GM18505 (cell line): ENCODE measurements at regions not wholly inside any gene's neighbourhood (a gene's known extent, or its start where the extent isn't known, plus 50 kb on each side); places are given as distances from the start of the nearest gene placed in this dataset.

Source experiments
- ATAC-seq: cut with Tn5 transposase; IDR thresholded peaks from one replicate; pipeline ENCODE4 v1.9.1; 2021; ENCODE audit not compliant: unreplicated experiment
- POLR2A ChIP-seq: IDR thresholded peaks from 4 replicates; pipeline ENCODE4 v1.6.1; 2011; ENCODE audit warnings: borderline replicate concordance; ENCODE audit not compliant: insufficient read depth, insufficient read length; ENCODE audit errors: extremely low read depth

DNA sequence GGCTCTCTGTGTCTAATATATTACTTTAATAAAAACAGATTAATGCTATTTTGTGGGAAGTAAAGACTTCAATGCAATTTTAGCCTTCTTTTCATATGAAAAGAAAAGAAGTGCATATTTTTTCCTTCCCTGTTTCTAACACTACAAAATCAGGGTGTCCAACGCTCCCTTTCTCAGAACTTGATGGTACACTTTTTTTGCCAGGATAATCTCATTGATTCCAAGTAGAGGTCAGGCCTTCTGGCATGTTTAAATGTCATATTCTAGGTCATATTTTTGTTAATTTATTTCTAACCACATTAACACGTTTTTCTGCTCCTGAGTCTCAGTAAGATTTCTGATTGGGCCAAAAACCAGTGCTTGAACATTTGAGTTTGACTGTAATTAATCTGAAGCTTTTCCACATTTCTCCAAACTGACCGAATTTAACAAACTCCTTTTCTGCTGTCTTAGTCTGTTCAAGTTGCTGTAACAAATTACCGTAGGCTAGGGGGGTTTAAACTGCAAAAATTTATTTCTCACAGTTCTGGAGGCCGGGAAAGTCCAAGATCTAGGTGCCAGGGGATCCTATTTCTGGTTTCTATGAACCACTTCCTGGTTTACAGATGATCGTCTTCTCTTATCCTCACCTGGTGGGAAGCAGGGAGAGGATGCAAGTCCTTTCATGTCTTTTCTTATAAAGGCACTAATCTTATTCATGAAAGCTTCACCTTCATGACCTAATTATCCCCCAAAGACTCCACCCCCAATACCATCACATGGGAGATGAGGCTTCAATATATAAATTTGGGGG, 63.2 kb upstream of the ELL2 start:
- ATAC-seq, result no peak
- TF ChIP-seq POLR2A, result no peak

DNA sequence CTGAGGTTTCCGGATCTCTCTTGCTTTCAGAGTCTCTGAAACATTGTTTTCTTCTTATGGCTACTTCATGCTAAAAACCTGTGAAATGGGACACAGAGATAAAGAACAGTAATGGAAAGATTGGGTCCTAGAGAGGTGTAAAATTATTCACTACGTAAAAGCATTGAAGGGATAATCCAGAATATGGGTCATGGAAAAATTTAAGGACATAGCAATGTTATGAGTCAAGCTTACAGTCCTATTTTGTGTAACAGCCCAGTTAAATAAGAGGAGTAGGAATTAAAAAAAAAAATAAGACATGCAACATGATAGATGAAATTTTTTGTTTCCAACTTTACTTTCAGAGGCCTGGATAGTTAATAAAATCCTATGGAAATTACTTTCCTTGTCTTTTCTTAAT, 61.9 kb upstream of the ELL2 start:
- TF ChIP-seq POLR2A, result no peak
- no peak for ATAC-seq

DNA sequence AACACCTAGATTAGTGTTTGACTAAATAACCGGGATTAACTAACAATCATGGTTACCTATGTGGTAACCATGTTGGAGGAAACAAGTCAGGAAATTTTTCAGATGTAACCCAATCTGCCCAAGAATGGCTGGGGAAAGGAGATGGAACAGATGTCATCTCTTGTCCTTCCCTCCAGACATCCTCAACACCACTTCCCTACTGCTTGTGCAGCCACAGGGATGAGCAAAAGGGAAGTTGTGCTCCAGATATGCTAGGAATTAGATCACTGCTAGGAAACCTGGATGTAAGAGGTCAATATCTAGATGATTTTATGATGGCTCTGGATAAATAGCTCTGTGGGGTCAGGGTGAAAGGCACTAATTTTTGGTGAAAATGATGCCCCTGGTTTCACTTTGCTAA, 61.3 kb upstream of the ELL2 start:
- TF ChIP-seq POLR2A, result no peak
- ATAC-seq, result no peak

DNA sequence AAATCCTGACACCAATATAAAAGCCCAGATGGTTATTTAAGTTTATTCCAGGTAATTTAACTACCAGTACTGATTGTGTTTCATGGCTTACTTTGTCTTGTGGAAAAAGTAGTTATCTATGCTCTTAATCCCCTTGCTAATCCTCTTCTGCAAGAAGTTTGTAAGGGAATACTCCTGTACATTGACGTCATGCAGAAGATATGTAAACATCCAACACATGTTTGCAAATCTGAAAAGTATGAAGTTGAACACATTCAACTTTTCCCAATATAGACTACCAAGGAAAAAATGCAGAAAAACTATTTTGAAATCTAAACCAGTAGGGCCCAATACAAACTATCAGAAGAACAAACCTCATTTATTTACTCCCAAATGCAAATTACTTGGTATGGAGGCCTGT, 56.3 kb upstream of the ELL2 start:
- ATAC-seq, result no peak
- TF ChIP-seq POLR2A, result no peak

DNA sequence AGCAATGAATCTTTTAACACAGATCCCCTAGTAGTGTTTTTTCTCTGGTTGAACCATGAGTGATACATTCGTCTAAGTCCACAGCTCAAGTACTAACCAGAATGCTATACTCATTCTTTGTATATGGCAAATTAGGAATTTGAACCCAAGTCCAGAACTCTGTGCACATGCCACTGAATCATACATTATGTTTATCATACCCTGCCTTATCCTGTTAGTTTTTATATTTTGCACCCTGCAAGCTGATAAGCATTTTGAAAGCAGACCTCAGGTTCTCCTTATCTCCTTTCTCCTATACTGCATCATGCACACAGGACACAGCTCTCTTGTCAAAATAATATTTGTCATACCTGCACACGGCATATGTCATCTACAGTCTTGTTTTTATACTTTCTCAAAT, 54.6 kb upstream of the ELL2 start:
- no peak for TF ChIP-seq POLR2A
- no peak for ATAC-seq

DNA sequence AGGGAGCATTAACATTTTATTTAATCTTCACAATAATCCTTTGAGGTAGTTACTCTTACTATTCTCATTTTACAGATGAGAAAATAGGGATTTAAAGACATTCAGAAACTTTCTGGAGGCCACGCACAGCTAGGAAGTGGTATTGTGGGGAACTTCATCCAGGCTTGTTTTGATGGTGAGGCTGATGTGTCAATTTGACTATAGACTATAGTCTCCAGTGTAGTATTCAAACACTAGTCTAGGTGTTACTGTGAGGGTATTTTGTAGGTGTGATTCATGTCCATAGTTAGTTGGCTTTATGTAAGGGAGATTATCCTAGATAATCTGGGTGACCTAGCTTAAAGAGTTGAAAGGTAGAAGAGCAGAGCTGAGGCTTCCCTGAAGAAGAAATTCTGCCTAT, 54.1 kb upstream of the ELL2 start:
- no peak for TF ChIP-seq POLR2A
- no peak for ATAC-seq

DNA sequence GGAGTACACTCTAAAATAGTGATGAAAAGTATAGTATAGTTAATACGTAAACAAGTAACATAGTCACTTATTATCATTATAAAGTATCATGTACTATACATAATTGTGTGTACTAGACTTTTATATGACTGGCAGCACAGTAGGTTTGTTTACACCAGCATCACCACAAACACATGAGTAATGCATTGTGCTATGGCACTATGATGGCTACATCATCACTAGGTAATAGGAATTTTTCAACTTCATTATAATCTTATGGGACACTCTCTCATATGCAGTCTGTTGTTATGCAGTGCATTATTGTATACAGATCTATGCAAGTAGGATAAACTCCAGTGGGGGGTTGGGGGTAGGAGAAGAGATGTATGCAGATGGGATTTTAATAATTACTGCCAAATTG, 52.7 kb upstream of the ELL2 start:
- TF ChIP-seq POLR2A, result no peak
- no peak for ATAC-seq

DNA sequence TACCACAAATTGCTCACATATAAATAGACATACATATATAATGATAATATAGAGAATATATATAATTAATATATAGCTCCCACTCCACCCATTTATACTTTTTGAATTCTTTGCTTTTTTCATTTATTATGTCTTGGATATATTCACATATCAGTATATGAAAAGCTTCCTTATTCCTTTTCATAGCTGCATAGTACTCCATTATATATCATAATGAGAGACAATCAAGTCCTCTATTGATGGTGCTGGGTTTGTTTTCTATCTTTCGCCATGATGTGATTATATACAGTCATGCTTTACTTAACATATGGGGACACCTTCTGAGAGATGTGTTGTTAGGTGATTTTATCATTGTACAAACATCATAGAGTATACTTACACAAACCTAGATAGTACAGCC, 51.6 kb upstream of the ELL2 start:
- no peak for ATAC-seq
- TF ChIP-seq POLR2A, result no peak

DNA sequence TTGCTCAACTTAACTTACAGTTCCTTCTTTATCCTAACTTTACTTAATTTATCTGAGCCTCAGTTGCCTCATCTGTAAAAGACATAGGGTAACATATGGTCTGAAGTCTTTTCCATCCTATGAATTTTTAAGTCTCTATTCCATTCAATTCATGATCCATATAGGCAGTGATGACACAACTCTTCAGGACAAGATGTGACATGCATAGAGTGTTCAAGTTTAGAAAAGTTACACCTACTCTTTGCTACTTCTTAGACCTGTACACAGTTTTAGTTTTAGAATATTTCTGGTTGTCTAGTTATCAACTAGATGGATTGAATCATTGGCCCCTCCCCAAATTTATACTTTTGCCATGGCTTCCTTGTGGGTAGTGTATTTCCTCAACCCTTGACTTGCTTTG, 50.7 kb upstream of the ELL2 start:
- no peak for TF ChIP-seq POLR2A
- ATAC-seq, result no peak
